ENCODE measurements at regions not wholly inside any gene's neighbourhood (a gene's known extent, or its start where the extent isn't known, plus 50 kb on each side); places are given as distances from the start of the nearest gene placed in this dataset.

DNA sequence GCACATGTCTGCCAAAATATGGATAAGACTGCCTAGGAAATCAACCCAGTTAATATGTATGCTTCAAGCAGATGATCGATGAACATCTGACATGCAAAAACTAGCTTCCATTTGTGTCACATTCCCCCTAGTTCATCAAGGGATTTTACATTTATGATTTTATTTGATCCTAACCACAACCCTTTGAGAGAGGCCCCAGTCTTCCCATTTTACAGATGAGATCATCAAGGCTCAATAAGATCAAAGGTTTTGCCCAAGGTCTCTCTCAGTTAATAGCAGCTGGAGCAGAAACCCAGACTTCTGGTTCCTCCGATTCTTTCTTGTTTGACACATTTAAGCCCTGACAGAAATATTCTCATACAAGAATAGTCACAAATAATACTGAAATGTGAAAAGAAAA is 107.7 kb upstream of the PPP2R5A start:
- no peak for ATAC-seq (ENCODE audit: low read depth)

DNA sequence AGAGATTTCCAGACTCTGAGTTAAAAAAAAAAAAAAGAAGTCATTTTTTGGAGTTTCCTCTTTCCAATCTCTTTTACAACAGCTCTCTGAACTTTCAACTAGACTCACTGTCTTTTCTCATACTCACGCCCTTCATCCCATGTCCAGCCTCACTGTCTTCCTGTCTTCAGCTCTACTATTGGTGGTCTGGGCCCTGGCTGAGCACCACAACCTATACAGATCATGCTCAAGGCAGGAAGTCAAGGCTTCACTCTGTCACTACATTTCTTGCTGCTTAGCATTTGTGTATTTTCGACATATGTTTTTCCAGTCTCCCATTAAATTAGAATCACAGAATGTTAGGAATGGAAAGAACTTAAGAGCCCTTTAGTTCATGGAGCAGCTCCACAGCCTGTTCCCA is 106.4 kb upstream of the PPP2R5A start:
- H3K36me3 Mint-ChIP-seq (ENCODE audit: low read depth), result no peaks in the 10 kb centered on the region
- CTCF ChIA-PET, result no interaction called here
- no peaks in the 10 kb centered on the region for H3K27me3 Mint-ChIP-seq
- ATAC-seq (ENCODE audit: low read depth) (no peak), DNase-seq (no peak)
- POLR2A ChIA-PET, result no interaction called here
- no peaks in the 10 kb centered on the region for H3K9me3 Mint-ChIP-seq
- H3K4me3 Mint-ChIP-seq, result no peak overlapping the region
- no peaks in the 10 kb centered on the region for H3K4me1 Mint-ChIP-seq
- TF ChIP-seq, protein P1, sequence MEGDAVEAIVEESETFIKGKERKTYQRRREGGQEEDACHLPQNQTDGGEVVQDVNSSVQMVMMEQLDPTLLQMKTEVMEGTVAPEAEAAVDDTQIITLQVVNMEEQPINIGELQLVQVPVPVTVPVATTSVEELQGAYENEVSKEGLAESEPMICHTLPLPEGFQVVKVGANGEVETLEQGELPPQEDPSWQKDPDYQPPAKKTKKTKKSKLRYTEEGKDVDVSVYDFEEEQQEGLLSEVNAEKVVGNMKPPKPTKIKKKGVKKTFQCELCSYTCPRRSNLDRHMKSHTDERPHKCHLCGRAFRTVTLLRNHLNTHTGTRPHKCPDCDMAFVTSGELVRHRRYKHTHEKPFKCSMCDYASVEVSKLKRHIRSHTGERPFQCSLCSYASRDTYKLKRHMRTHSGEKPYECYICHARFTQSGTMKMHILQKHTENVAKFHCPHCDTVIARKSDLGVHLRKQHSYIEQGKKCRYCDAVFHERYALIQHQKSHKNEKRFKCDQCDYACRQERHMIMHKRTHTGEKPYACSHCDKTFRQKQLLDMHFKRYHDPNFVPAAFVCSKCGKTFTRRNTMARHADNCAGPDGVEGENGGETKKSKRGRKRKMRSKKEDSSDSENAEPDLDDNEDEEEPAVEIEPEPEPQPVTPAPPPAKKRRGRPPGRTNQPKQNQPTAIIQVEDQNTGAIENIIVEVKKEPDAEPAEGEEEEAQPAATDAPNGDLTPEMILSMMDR (IDR thresholded peaks at IDR 0.05), result no peak
- no peak overlapping the region for H3K27ac Mint-ChIP-seq
- intact Hi-C loops (cut with micrococcal nuclease), result no loop called here

More for the DNA sequence above, 107.7 kb upstream of the PPP2R5A start:
- no peak for DNase-seq
- no peak overlapping the region for H3K27ac Mint-ChIP-seq
- no peaks in the 10 kb centered on the region for H3K27me3 Mint-ChIP-seq
- no peaks in the 10 kb centered on the region for H3K36me3 Mint-ChIP-seq (ENCODE audit: low read depth)
- CTCF ChIA-PET, result no interaction called here
- intact Hi-C loops (cut with micrococcal nuclease), result no loop called here
- H3K9me3 Mint-ChIP-seq, result no peaks in the 10 kb centered on the region
- TF ChIP-seq, protein P1 (IDR thresholded peaks at IDR 0.05), result no peak
- POLR2A ChIA-PET, result no interaction called here
- H3K4me3 Mint-ChIP-seq, result no peak overlapping the region
- no peaks in the 10 kb centered on the region for H3K4me1 Mint-ChIP-seq

DNA sequence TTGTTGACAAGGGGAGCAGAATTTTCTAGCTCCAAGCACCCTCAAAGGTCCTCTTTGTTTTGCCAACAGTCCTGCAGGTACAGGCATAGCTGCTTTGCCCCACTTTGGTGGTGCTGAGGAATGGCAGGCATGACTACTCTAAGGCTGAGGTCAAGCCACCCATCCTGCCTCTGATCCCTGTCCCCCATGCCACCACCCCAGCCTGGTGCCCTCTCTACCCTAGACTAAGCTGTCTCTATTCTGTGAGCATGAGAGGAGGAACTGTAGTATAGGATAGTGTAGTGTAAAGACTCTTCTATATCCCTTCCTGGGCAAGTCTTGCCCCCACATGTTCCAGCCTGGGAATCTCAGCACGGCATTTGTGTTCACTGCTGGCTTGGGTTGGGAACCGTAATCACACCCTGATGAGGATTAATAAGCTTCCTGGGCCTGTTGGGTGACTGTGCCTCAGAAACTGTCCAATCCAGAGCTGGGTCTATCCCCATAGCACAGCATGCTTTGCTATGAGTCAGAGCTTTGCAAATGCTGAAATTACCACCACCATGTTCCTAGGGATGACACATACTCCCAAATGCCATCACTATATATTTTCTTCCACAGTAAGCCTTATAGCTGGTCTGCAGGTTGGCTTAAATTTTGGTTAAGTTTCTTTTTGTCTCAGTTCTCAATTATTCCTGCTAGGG is 105.7 kb upstream of the PPP2R5A start:
- H3K9me3 Mint-ChIP-seq, result no peaks in the 10 kb centered on the region
- no peaks in the 10 kb centered on the region for H3K27me3 Mint-ChIP-seq
- no peaks in the 10 kb centered on the region for H3K36me3 Mint-ChIP-seq (ENCODE audit: low read depth)
- intact Hi-C loops (cut with micrococcal nuclease), result no loop called here
- no peak overlapping the region for H3K27ac Mint-ChIP-seq
- ATAC-seq (ENCODE audit: low read depth) (no peak), DNase-seq (no peak)
- H3K4me3 Mint-ChIP-seq, result no peak overlapping the region
- TF ChIP-seq, protein P1 (IDR thresholded peaks at IDR 0.05), result no peak
- ChIA-PET CTCF (no interaction called here), POLR2A (no interaction called here)
- no peaks in the 10 kb centered on the region for H3K4me1 Mint-ChIP-seq

DNA sequence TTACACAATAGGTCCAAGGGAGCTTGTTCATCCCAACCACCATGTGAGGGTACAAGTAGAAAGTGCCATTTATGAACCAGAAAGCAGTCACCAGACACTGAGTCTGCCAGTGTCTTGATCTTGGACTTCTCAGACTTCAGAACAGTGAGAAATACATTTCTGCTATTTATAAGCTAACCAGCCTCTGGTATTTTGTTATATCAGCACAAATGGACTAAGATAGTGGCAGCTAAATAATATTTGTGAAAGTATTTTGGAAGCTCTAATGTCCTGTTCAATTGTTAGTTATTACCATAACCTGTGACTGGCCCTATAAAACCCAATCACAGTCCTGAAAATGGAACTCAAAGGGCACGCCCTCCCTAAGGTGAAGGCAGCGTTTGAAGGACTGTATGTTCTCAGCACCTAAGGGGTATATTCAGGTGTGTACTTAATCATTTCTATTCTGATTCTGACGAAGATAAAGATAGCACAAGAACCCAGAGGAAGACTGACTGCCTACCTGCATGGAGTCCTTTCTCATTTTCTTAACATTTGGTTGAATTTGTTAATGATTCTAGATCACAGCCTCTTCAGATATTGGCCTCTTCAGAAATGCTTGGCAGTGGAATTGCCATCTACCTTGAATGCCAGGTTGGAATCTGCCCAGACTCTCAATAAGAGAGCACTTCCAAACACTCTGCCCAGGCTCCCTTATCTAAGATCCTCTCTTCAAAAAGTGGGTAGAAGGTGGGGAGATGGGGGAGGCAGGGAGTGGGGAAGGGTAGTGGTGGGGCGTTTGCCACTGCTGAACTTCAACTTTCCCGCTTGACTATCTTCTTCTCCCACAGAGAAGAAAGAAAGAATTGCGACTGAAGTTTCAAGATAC is 104.0 kb upstream of the PPP2R5A start:
- CTCF ChIA-PET, result no interaction called here
- no peak overlapping the region for H3K4me3 Mint-ChIP-seq
- H3K9me3 Mint-ChIP-seq, result no peaks in the 10 kb centered on the region
- H3K36me3 Mint-ChIP-seq (ENCODE audit: low read depth), result no peaks in the 10 kb centered on the region
- ATAC-seq (ENCODE audit: low read depth) (no peak), DNase-seq (no peak)
- H3K27me3 Mint-ChIP-seq, result no peaks in the 10 kb centered on the region
- TF ChIP-seq, protein P1 (IDR thresholded peaks at IDR 0.05), result no peak
- H3K27ac Mint-ChIP-seq, result no peak overlapping the region
- peaks cover 2% of the 10 kb centered on the region for H3K4me1 Mint-ChIP-seq
- intact Hi-C loops (cut with micrococcal nuclease), result no loop called here
- POLR2A ChIA-PET, result no interaction called here

DNA sequence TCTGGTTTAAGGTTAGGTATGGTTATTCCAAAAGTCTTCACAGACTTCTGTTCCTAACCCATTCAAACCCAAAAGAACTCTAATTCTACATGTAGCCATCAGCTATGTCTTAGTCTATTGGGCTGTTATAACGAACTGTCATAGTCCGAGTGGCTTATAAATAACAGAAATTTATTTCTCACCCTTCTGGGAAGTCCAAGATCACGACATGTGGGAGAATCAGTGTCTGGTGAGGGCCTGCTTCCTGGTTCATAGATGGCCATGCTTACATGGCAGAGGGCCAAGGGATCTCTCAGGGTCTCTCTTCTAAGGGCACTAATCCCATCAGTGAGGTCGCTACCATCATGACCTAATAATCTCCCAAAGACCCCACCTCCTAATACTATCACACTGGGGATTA is 103.0 kb upstream of the PPP2R5A start:
- Mint-ChIP-seq H3K27me3 (no peaks in the 10 kb centered on the region), H3K4me1 (peaks cover 11% of the 10 kb centered on the region), H3K9me3 (no peaks in the 10 kb centered on the region), H3K36me3 (ENCODE audit: low read depth) (no peaks in the 10 kb centered on the region), H3K4me3 (no peak overlapping the region), H3K27ac (no peak overlapping the region)
- CTCF ChIA-PET, result no interaction called here
- TF ChIP-seq, protein P1 (IDR thresholded peaks at IDR 0.05), result no peak
- ATAC-seq (ENCODE audit: low read depth) (no peak), DNase-seq (no peak)
- POLR2A ChIA-PET, result no interaction called here
- intact Hi-C loops (cut with micrococcal nuclease), result no loop called here
